IMR-90 (cell line): ENCODE measurements at regions not wholly inside any gene's neighbourhood (a gene's known extent, or its start where the extent isn't known, plus 50 kb on each side); places are given as distances from the start of the nearest gene placed in this dataset.

Experiments used
- ATAC-seq: fragments of 200-7000 bp; cut with Tn5 transposase; 2 replicates; pipeline ENCODE4 v1.9.1; 2020; ENCODE audit warnings: low read depth, mild to moderate bottlenecking, moderate library complexity
- BruUV-seq: library from RNA; stranded (reverse); fragments of 400-500 nt; replicated peaks from 2 replicates; lab custom pipeline; 2021; lab: Mats Ljungman, UMichigan
- CTCF ChIA-PET: fragments of 300-600 bp; formaldehyde crosslinking; extraction: SDS; loops from one replicate; lab custom pipeline; 2021; ENCODE audit warnings: antibody characterized with exemption; lab: Yijun Ruan, JAX
- POLR2A ChIA-PET: fragments of 300-600 bp; sonication (Branson Sonifier 250); formaldehyde crosslinking; loops from one replicate; lab custom pipeline; 2022; ENCODE audit warnings: antibody characterized with exemption; ENCODE audit not compliant: unreplicated experiment; lab: Charles Lee
- DNase-seq: peaks from one replicate; pipeline ENCODE4 v3.0.0; 2013
- H2AFZ ChIP-seq: replicated peaks from 2 replicates; pipeline ENCODE3; 2013; ENCODE audit warnings: low read length, mild to moderate bottlenecking; ENCODE audit not compliant: poor library complexity
- H2AK5ac ChIP-seq: 2 replicates; pipeline ENCODE4 v1.6.1; 2013; ENCODE audit warnings: low read depth, low read length, inconsistent platforms
- H2AK9ac ChIP-seq: replicated peaks from 2 replicates; pipeline ENCODE3; 2013; ENCODE audit warnings: mild to moderate bottlenecking, low read depth, low read length, moderate library complexity; ENCODE audit not compliant: poor library complexity
- H2BK120ac ChIP-seq: 2 replicates; pipeline ENCODE4 v1.6.1; 2013; ENCODE audit warnings: low read depth, low read length, inconsistent platforms
- H2BK15ac ChIP-seq: 3 replicates; pipeline ENCODE4 v1.6.1; 2013; ENCODE audit warnings: low read depth, low read length, inconsistent platforms
- H2BK20ac ChIP-seq: 2 replicates; pipeline ENCODE4 v1.6.1; 2013; ENCODE audit warnings: low read depth, mild to moderate bottlenecking, inconsistent platforms, low read length, moderate library complexity
- H2BK5ac ChIP-seq: 2 replicates; pipeline ENCODE4 v1.6.1; 2013; ENCODE audit warnings: mild to moderate bottlenecking, low read depth, low read length, inconsistent platforms; ENCODE audit not compliant: poor library complexity, severe bottlenecking
- H3K14ac ChIP-seq: replicated peaks from 2 replicates; pipeline ENCODE4 v1.6.1; 2013; ENCODE audit warnings: low read depth, low read length, inconsistent platforms
- H3K18ac ChIP-seq: 2 replicates; pipeline ENCODE4 v1.6.1; 2013; ENCODE audit warnings: low read depth, low read length, control low read depth
- H3K23ac ChIP-seq: 2 replicates; pipeline ENCODE4 v1.6.1; 2013; ENCODE audit warnings: low read depth, low read length, inconsistent platforms
- H3K27ac ChIP-seq: 2 replicates; pipeline ENCODE4 v1.5.1; 2013; ENCODE audit warnings: mild to moderate bottlenecking, control low read depth, low read length; ENCODE audit not compliant: insufficient read depth
- H3K27me3 ChIP-seq: 2 replicates; pipeline ENCODE4 v1.6.1; 2013; ENCODE audit warnings: low read length; ENCODE audit not compliant: control insufficient read depth, insufficient read depth
- H3K36me3 ChIP-seq: 2 replicates; pipeline ENCODE4 v1.6.1; 2013; ENCODE audit warnings: low read length, mixed read lengths; ENCODE audit not compliant: control insufficient read depth, insufficient read depth
- H3K4ac ChIP-seq: 2 replicates; pipeline ENCODE4 v1.6.1; 2013; ENCODE audit warnings: low read depth, low read length, inconsistent platforms
- H3K4me1 ChIP-seq: 2 replicates; pipeline ENCODE4 v1.6.1; 2013; ENCODE audit warnings: low read length, mixed read lengths; ENCODE audit not compliant: control insufficient read depth, insufficient read depth
- H3K4me2 ChIP-seq: 2 replicates; pipeline ENCODE4 v1.6.1; 2013; ENCODE audit warnings: low read depth, mild to moderate bottlenecking, control low read depth, low read length, moderate library complexity
- H3K4me3 ChIP-seq: 2 replicates; pipeline ENCODE4 v1.5.1; 2013; ENCODE audit warnings: low read depth, mild to moderate bottlenecking, control low read depth, low read length, moderate library complexity; ENCODE audit not compliant: insufficient read depth
- H3K56ac ChIP-seq: 2 replicates; pipeline ENCODE4 v1.6.1; 2013; ENCODE audit warnings: low read length, inconsistent platforms; ENCODE audit not compliant: insufficient read depth; ENCODE audit errors: extremely low read depth
- H3K79me1 ChIP-seq, 2 experiments: 2 replicates each; pipeline ENCODE4 v1.6.1; 2013; ENCODE audit warnings: low read length in 2 of 2, inconsistent platforms in 1 of 2, low read depth in 1 of 2
- H3K9ac ChIP-seq: 2 replicates; pipeline ENCODE4 v1.6.1; 2013; ENCODE audit warnings: low read depth, low read length, control low read depth
- H3K9me1 ChIP-seq: 2 replicates; pipeline ENCODE4 v1.6.1; 2013; ENCODE audit warnings: low read length, inconsistent platforms; ENCODE audit not compliant: insufficient read depth
- H3K9me3 ChIP-seq: 2 replicates; pipeline ENCODE4 v1.6.1; 2013; ENCODE audit warnings: low read length; ENCODE audit not compliant: control insufficient read depth, insufficient read depth
- H4K20me1 ChIP-seq: 2 replicates; pipeline ENCODE4 v1.6.1; 2013; ENCODE audit warnings: low read length, inconsistent platforms; ENCODE audit not compliant: insufficient read depth
- H4K5ac ChIP-seq: 2 replicates; pipeline ENCODE4 v1.6.1; 2013; ENCODE audit warnings: mild to moderate bottlenecking, low read depth, low read length, control low read depth
- H4K8ac ChIP-seq, 2 experiments: 2 replicates each; pipeline ENCODE4 v1.6.1; 2013; ENCODE audit warnings: low read depth in 2 of 2, low read length in 2 of 2, control low read depth in 1 of 2, inconsistent platforms in 1 of 2
- H4K91ac ChIP-seq: 2 replicates; pipeline ENCODE4 v1.6.1; 2013; ENCODE audit warnings: low read depth, low read length, inconsistent platforms; ENCODE audit not compliant: insufficient read depth
- CTCF ChIP-seq: conservative IDR thresholded peaks from 2 replicates; pipeline ENCODE4 v1.5.1; 2012; ENCODE audit warnings: mild to moderate bottlenecking, low read depth, low read length, improper control_type of control experiment
- WGBS, 2 experiments: methylation state at CpG; one replicate each; pipeline versions ENCODE4 v1.1.5 to v1.1.7; 2013; ENCODE audit warnings: missing lambda C conversion rate in 2 of 2; ENCODE audit not compliant: insufficient read length in 1 of 2; ENCODE audit errors: extremely low coverage in 2 of 2; 5-methylcytosine and 5-hydroxymethylcytosine counted together
- dilution Hi-C: fragments of 300-500 bp; cut with HindIII; formaldehyde crosslinking; loops from one replicate; pipeline ENCODE4 v1.14.3; 2018; ENCODE audit warnings: low sequenced_read_pairs; ENCODE audit not compliant: unreplicated experiment
- in situ Hi-C: fragments of 300-500 bp; cut with MboI; formaldehyde crosslinking; loops from 3 replicates; pipeline ENCODE4 v1.14.3; 2019; ENCODE audit warnings: low sequenced_read_pairs, inconsistent platforms, mixed read lengths
- intact Hi-C: fragments of 100-400 bp; cut with micrococcal nuclease; formaldehyde crosslinking; loops from 2 replicates; pipeline ENCODE4 v1.10.0; 2022

GRCh38 chr20:21981597-21982344 lies 276.3 kb downstream of the PAX1 start:
- H4K8ac ChIP-seq: no peak overlapping the region
- in situ Hi-C loops: no loop called here
- H2BK20ac ChIP-seq: no peak overlapping the region
- DNase-seq: no peak
- dilution Hi-C loops: no loop called here
- no peak overlapping the region for H2BK5ac ChIP-seq
- no peaks in the 10 kb centered on the region for H3K4me1 ChIP-seq
- WGBS, 2 experiments: no CpG with 5 or more reads among the region's 6 CpGs
- H3K4ac ChIP-seq: no peak overlapping the region
- H2AK9ac ChIP-seq: no peak overlapping the region
- ChIA-PET CTCF (no interaction called here), POLR2A (no interaction called here)
- H3K56ac ChIP-seq: no peak overlapping the region
- no peak overlapping the region for H4K91ac ChIP-seq
- H3K18ac ChIP-seq: no peak overlapping the region
- no peak for ATAC-seq
- no peaks in the 10 kb centered on the region for H3K79me1 ChIP-seq
- H2AK5ac ChIP-seq: no peak overlapping the region
- no peak overlapping the region for H3K4me2 ChIP-seq
- H3K27ac ChIP-seq: no peak overlapping the region
- no peak overlapping the region for H4K5ac ChIP-seq
- H3K36me3 ChIP-seq: no peaks in the 10 kb centered on the region
- no peak overlapping the region for H2BK120ac ChIP-seq
- H4K20me1 ChIP-seq: no peaks in the 10 kb centered on the region
- BruUV-seq: no TSS peak
- no peak overlapping the region for H3K9ac ChIP-seq
- H3K9me1 ChIP-seq: no peaks in the 10 kb centered on the region
- H3K23ac ChIP-seq: no peak overlapping the region
- TF ChIP-seq CTCF: no peak
- peaks cover 24% of the 10 kb centered on the region for H3K9me3 ChIP-seq
- no peaks in the 10 kb centered on the region for H3K27me3 ChIP-seq
- intact Hi-C loops: no loop called here
- H3K4me3 ChIP-seq: no peak overlapping the region
- H2BK15ac ChIP-seq: no peak overlapping the region
- no peak overlapping the region for H3K14ac ChIP-seq
- no peak overlapping the region for H2AFZ ChIP-seq
